GM10248 (cell line): ENCODE measurements at regions not wholly inside any gene's neighbourhood (a gene's known extent, or its start where the extent isn't known, plus 50 kb on each side); places are given as distances from the start of the nearest gene placed in this dataset.

Experiments
- CTCF ChIA-PET: fragments of 300-600 bp; sonication (Branson Sonifier 250); formaldehyde crosslinking; extraction: SDS; loops from one replicate; lab custom pipeline; 2021; ENCODE audit warnings: antibody characterized with exemption; lab: Yijun Ruan, JAX
- POLR2A ChIA-PET: fragments of 350-650 bp; sonication (Branson Sonifier 250); formaldehyde crosslinking; extraction: SDS; loops from one replicate; lab custom pipeline; 2020; ENCODE audit warnings: antibody characterized with exemption; lab: Yijun Ruan, JAX
- DNase-seq: peaks from one replicate; pipeline ENCODE4 v3.0.0; 2012; ENCODE audit errors: extremely low spot score
- CTCF ChIP-seq: IDR thresholded peaks from 2 replicates; pipeline ENCODE4 v1.5.1; 2012; ENCODE audit warnings: mild to moderate bottlenecking, low read depth; ENCODE audit errors: extremely low read depth, missing control alignments, control extremely low read depth

- no peak for TF ChIP-seq CTCF
- no peak for DNase-seq
- POLR2A ChIA-PET = no interaction called here
- CTCF ChIA-PET = interaction anchor here (0.8 to 6.1 kb wide), 48 partner anchors 9 to 209 kb away, joined by 3 to 73 read pairs (median 5); partner anchors contain the start of gene TNFAIP3
These were observed 68.2 kb upstream of the TNFAIP3 start for GRCh38 chr6:137798846-137799245.

GRCh38 chr6:137799950-137800568, 67.0 kb upstream of the TNFAIP3 start:
- ChIA-PET POLR2A (no interaction called here), CTCF (interaction anchor here (0.8 to 6.1 kb wide), 65 partner anchors 10 to 208 kb away, joined by 3 to 73 read pairs (median 4); partner anchors contain the start of gene TNFAIP3)
- DNase-seq = peak; percentile 53
- TF ChIP-seq CTCF = peak; percentile 60

DNA sequence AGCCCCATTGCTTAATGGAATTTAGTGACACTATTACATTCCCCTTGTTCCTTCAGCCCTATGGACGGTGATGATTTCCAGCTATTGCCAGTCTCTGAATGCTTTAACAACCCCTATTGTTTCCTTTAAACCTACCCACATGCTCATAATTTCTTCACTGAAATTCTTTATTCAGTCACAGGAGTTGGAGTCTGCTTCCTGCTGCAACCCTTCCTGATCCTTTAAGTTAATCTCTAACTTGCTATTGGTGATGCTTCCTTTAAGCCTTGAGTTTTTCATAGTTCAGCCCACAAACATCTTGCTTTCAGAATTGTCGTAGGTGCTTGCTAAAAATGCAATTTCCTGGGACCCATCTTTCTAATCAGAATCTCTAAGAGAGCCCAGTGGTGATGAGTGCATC, 66.3 kb upstream of the TNFAIP3 start:
- no peak for TF ChIP-seq CTCF
- POLR2A ChIA-PET = no interaction called here
- CTCF ChIA-PET = interaction anchor here (0.7 to 6.1 kb wide), 11 partner anchors 11 to 204 kb away, joined by 3 to 66 read pairs (median 5); no protein-coding TSS in a partner anchor
- DNase-seq = no peak

DNA sequence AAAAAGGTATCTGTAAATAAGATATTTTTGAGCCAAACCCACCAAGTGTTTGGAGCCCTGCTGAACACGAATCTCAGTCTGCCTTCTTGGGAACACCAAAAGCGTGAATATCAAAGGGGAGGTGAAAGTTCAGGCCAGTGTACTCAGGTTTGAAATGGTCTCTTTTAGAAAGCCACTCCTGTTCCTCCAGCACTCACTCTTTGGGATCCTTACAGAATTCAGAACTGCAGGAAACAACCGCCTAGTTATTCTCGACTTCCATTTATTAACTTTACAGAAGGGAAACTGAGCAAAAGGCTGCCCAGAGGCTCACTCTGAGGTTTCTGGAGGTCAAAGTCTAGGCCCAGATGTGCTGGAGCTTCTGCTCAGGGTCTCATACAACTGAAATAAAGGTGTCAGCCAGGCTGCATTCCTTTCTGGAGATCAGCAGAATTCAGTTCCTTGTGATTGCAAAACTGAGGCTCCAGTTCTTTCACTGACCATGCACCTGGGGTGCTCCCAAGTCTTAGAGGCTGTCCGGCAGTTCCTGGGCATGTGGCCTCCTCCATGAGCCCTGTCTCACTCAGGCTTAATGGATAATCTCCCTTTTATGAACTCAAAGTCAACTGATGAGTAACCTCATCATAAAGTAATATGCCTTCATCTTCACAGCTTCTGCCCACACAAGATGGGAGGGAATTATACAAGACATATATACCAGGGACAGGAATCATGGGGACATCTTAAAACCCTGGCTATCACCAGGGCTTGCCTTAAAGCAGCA, 65.5 kb upstream of the TNFAIP3 start:
- no peak for DNase-seq
- no peak for TF ChIP-seq CTCF
- ChIA-PET POLR2A (no interaction called here), CTCF (interaction anchor here (0.8 to 6.1 kb wide), 7 partner anchors 9 to 143 kb away, joined by 3 to 66 read pairs (median 4); no protein-coding TSS in a partner anchor)

DNA sequence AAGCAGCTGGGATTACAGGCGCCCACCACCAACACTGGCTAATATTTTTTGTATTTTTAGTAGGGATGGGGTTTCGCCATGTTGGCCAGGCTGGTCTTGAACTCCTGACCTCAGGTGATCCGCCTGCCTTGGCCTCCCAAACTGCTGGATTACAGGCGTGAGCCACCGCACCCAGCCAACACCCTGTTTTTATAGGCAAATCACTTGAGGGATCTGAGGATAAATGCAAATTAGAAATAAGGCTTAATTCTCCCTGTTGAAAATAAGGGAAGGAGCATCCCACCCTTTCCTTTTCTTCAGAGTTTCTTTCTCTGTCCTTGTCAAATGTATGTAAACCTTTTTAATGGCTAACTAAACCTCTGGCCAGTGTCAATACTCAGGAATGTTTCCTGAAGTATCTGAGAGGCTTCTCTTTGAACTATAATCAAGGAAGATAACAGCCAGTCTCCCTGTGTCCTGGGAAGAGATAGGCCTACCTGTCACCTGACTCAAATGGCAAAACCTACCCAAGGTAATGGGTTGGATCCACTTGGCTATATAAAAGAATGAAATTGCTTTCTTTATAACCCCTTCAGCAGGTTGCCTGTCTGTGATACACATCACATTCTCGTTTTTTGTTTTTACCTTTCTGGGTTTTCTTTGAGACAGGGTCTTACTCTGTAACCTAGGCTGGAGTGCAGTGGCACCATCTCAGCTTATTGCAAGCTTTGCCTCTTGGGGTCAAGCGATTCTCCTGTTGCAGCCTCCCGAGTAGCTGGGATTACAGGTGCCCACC, 64.5 kb upstream of the TNFAIP3 start:
- CTCF ChIA-PET = interaction anchor here (0.8 to 6.1 kb wide), 4 partner anchors 8 to 64 kb away, joined by 3 to 66 read pairs (median 3); no protein-coding TSS in a partner anchor
- no peak for DNase-seq
- POLR2A ChIA-PET = no interaction called here
- no peak for TF ChIP-seq CTCF

GRCh38 chr6:137804637-137805036, 62.4 kb upstream of the TNFAIP3 start:
- POLR2A ChIA-PET = no interaction called here
- DNase-seq = no peak
- TF ChIP-seq CTCF = no peak
- CTCF ChIA-PET = interaction anchor here (1.5 to 2.1 kb wide), 4 partner anchors 23 to 100 kb away, joined by 3 to 6 read pairs (median 4); no protein-coding TSS in a partner anchor
